K562 (cell line): ENCODE measurements at regions not wholly inside any gene's neighbourhood (a gene's known extent, or its start where the extent isn't known, plus 50 kb on each side); places are given as distances from the start of the nearest gene placed in this dataset.

Experiments
- ATAC-seq: fragments of 200-7000 bp; cut with Tn5 transposase; 3 replicates; pipeline ENCODE4 v1.9.1; 2020; ENCODE audit warnings: moderate library complexity
- BruUV-seq: library from RNA; stranded (reverse); fragments of 400-500 nt; replicated peaks from 2 replicates; lab custom pipeline; 2021; lab: Mats Ljungman, UMichigan
- CTCF ChIA-PET: fragments of 300-600 bp; formaldehyde crosslinking; extraction: SDS; loops from one replicate; lab custom pipeline; 2021; ENCODE audit warnings: low intra/inter-chr PET ratio; lab: Yijun Ruan, JAX
- POLR2A ChIA-PET: fragments of 300-600, 350-650 bp; sonication (Branson Sonifier 250); formaldehyde crosslinking; extraction: SDS; loops from one replicate; lab custom pipeline; 2021; ENCODE audit warnings: antibody characterized with exemption, inconsistent platforms; lab: Yijun Ruan, JAX
- DNase-seq, 4 experiments: peaks; one replicate each; pipeline versions ENCODE4 v3.0.0 to v3.0.0-alpha.2; 2011 to 2018; ENCODE audit warnings: low spot score in 3 of 4, mixed read lengths in 3 of 4; ENCODE audit errors: extremely low read depth in 1 of 4
- FAIRE-seq: peaks from 2 replicates; lab custom pipeline; 2011; peaks lifted over from hg19 to GRCh38; lab: Jason Lieb, UNC
- H2AFZ ChIP-seq: 2 replicates; pipeline ENCODE4 v1.6.0; 2011; ENCODE audit warnings: low read depth, low read length, control low read depth, inconsistent platforms
- H3K27ac ChIP-seq: fragments of 200-600 bp; 3 replicates; pipeline ENCODE4 v1.8.0; 2011; ENCODE audit warnings: low read depth, mild to moderate bottlenecking, control low read depth, inconsistent platforms, low read length, moderate library complexity, mixed read lengths; ENCODE audit errors: extremely low read depth
- H3K27me3 ChIP-seq, 2 experiments: fragments of 300-600 bp in 1 of 2; 2 replicates in 1 of 2; 3 replicates in 1 of 2; pipeline versions ENCODE4 v1.6.0 to v1.8.0; 2011; ENCODE audit warnings: inconsistent platforms in 2 of 2, low read length in 2 of 2, mild to moderate bottlenecking in 1 of 2, mixed read lengths in 1 of 2, moderate library complexity in 1 of 2; ENCODE audit not compliant: control insufficient read depth in 2 of 2, insufficient read depth in 2 of 2
- H3K36me3 ChIP-seq: fragments of 300-600 bp; 3 replicates; pipeline ENCODE4 v1.8.0; 2011; ENCODE audit warnings: mild to moderate bottlenecking, low read length, inconsistent platforms; ENCODE audit not compliant: control insufficient read depth, insufficient read depth
- H3K4me1 ChIP-seq, 2 experiments: fragments of 200-600 bp in 1 of 2; replicated peaks in 1 of 2; 2 replicates in 1 of 2; 3 replicates in 1 of 2; pipeline versions ENCODE4 v1.5.1 to v1.8.0; 2011; ENCODE audit warnings: inconsistent platforms in 2 of 2, low read length in 2 of 2, mild to moderate bottlenecking in 1 of 2, mixed read lengths in 1 of 2, moderate library complexity in 1 of 2; ENCODE audit not compliant: control insufficient read depth in 2 of 2, insufficient read depth in 2 of 2
- H3K4me2 ChIP-seq: 2 replicates; pipeline ENCODE4 v1.6.1; 2011; ENCODE audit warnings: low read length, control low read depth, inconsistent platforms, mixed read lengths; ENCODE audit not compliant: insufficient read depth
- H3K4me3 ChIP-seq: fragments of 200-600 bp; sonication (generic), shearing (Covaris generic); 2 replicates; pipeline ENCODE4 v1.5.1; 2016; ENCODE audit warnings: control low read depth, inconsistent platforms
- H3K79me2 ChIP-seq: fragments of 200-600 bp; 3 replicates; pipeline ENCODE4 v1.8.0; 2011; ENCODE audit warnings: low read length, inconsistent platforms; ENCODE audit not compliant: control insufficient read depth, insufficient read depth
- H3K9ac ChIP-seq, 2 experiments: 2 replicates each; pipeline versions ENCODE4 v1.6.0 to v1.6.1; 2011; ENCODE audit warnings: low read depth in 2 of 2, low read length in 2 of 2, control low read depth in 1 of 2, inconsistent platforms in 1 of 2, mild to moderate bottlenecking in 1 of 2, mixed read lengths in 1 of 2; ENCODE audit not compliant: insufficient read depth in 1 of 2
- H3K9me1 ChIP-seq: one replicate; pipeline ENCODE4 v1.6.0; 2011; ENCODE audit warnings: inconsistent platforms, mild to moderate bottlenecking, low read length, moderate library complexity; ENCODE audit not compliant: control insufficient read depth, insufficient read depth
- H3K9me3 ChIP-seq: replicated peaks from 2 replicates; pipeline ENCODE4 v1.5.1; 2011; ENCODE audit warnings: low read depth, low read length, inconsistent platforms; ENCODE audit not compliant: control insufficient read depth, insufficient read depth
- H4K20me1 ChIP-seq: replicated peaks from 2 replicates; pipeline ENCODE4 v1.6.1; 2011; ENCODE audit warnings: low read length, inconsistent platforms, mixed read lengths; ENCODE audit not compliant: control insufficient read depth, insufficient read depth
- BHLHE40 ChIP-seq: IDR thresholded peaks from 2 replicates; pipeline ENCODE4 v1.6.1; 2011; ENCODE audit warnings: low read length, improper control_type of control experiment
- CREB1 ChIP-seq, 2 experiments: sonication (generic) in 1 of 2; formaldehyde crosslinking in 1 of 2; IDR thresholded peaks; 2 replicates each; pipeline versions ENCODE4 v1.6.1 to v1.8.0; 2012 to 2022; ENCODE audit warnings: inconsistent platforms in 1 of 2, mild to moderate bottlenecking in 1 of 2, missing genetic modification reagents in 1 of 2, moderate library complexity in 1 of 2
- EGR1 ChIP-seq: fragments of 450-650 bp; conservative IDR thresholded peaks from 2 replicates; pipeline ENCODE4 v1.6.1; 2017; ENCODE audit warnings: mild to moderate bottlenecking
- GABPA ChIP-seq: fragments of 200-800 bp; sonication (Bioruptor generic); conservative IDR thresholded peaks from 2 replicates; pipeline ENCODE4 v1.6.1; 2016; ENCODE audit warnings: low read depth, missing genetic modification characterization, missing compliant biosample characterization
- GATA2 ChIP-seq: sonication (generic); formaldehyde crosslinking; IDR thresholded peaks from 2 replicates; pipeline ENCODE4 v1.4.0; 2020; ENCODE audit warnings: mild to moderate bottlenecking, missing genetic modification reagents
- MCM7 ChIP-seq, 2 experiments: fragments of 450-650 bp; IDR thresholded peaks; 2 replicates each; pipeline ENCODE4 v1.6.1; 2016 to 2018
- RBFOX2 ChIP-seq: fragments of 200-400 bp; formaldehyde crosslinking; IDR thresholded peaks from 2 replicates; pipeline ENCODE4 v1.6.1; 2017; ENCODE audit warnings: low read depth, mild to moderate bottlenecking, low read length, moderate library complexity
- RBM15 ChIP-seq: fragments of 200-400 bp; formaldehyde crosslinking; IDR thresholded peaks from 2 replicates; pipeline ENCODE4 v1.6.1; 2018; ENCODE audit warnings: mild to moderate bottlenecking, low read length, moderate library complexity; ENCODE audit not compliant: insufficient read depth
- SIRT6 ChIP-seq: IDR thresholded peaks from one replicate; pipeline ENCODE4 v1.6.1; 2012; ENCODE audit warnings: low read depth, mild to moderate bottlenecking, control low read depth, inconsistent platforms, low read length, moderate library complexity
- SMARCB1 ChIP-seq: IDR thresholded peaks from 2 replicates; pipeline ENCODE4 v1.6.1; 2011; ENCODE audit warnings: improper control_type of control experiment, low read depth; ENCODE audit not compliant: insufficient read length
- ZNF431 ChIP-seq: sonication (generic); formaldehyde crosslinking; IDR thresholded peaks from 2 replicates; pipeline ENCODE4 v1.8.0; 2022; ENCODE audit warnings: mild to moderate bottlenecking, missing genetic modification reagents
- WGBS: fragments of 100-300 bp; shearing (Covaris generic); methylation state at CpG from one replicate; pipeline ENCODE4 v1.1.6; 2016; ENCODE audit warnings: low coverage, mixed read lengths; ENCODE audit not compliant: insufficient coverage; ENCODE audit errors: missing lambda C conversion rate; 5-methylcytosine and 5-hydroxymethylcytosine counted together
- in situ Hi-C: fragments of 300-500 bp; cut with MboI; formaldehyde crosslinking; loops from 4 replicates; pipeline ENCODE4 v1.15.0; 2018; ENCODE audit warnings: inconsistent platforms, mixed read lengths
- intact Hi-C: fragments of 100-400 bp; cut with micrococcal nuclease; formaldehyde crosslinking; loops from 2 replicates; pipeline ENCODE4 v1.14.2; 2022
- TF ChIP-seq, protein P1 (sequence below): sonication (generic); formaldehyde crosslinking; IDR thresholded peaks from 2 replicates; pipeline ENCODE4 v1.4.0; 2020; ENCODE audit warnings: mild to moderate bottlenecking, missing genetic modification reagents

DNA sequence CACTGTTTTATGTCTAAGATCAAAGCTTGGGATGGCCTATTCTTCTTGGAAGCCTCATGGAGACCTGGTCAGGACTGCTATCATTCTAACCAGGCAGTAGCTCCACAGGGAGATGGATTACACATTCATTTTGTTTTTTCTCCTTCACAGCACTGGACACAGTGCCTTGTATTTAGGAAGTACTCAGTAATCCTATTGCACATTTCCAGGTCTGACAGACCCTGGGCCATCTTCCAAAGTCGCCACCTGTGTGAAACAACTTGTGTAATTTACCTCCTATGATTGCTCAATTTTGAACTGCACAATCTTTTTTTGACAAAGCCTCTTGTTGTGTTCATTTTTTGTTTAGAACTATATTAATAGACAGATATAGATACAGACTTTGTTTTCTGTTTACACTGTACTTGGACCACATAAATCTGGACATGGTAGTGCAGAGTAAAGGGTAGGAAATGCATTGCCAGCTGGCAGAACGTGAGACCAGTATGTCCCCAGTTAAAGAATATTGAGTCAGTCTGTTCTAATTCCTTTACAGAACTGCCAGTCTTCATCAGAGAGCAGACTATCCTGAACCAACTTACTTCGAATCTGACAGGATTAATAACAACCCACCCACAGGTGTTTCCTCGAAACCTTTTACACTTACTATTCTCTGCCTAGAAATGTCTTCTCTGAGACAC, 277.8 kb upstream of the CYRIA start (continued):
- TF ChIP-seq, protein P1, sequence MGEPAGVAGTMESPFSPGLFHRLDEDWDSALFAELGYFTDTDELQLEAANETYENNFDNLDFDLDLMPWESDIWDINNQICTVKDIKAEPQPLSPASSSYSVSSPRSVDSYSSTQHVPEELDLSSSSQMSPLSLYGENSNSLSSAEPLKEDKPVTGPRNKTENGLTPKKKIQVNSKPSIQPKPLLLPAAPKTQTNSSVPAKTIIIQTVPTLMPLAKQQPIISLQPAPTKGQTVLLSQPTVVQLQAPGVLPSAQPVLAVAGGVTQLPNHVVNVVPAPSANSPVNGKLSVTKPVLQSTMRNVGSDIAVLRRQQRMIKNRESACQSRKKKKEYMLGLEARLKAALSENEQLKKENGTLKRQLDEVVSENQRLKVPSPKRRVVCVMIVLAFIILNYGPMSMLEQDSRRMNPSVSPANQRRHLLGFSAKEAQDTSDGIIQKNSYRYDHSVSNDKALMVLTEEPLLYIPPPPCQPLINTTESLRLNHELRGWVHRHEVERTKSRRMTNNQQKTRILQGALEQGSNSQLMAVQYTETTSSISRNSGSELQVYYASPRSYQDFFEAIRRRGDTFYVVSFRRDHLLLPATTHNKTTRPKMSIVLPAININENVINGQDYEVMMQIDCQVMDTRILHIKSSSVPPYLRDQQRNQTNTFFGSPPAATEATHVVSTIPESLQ (CRISPR knock-in tag) = no peak
- TF ChIP-seq GABPA (tag) (no peak), SMARCB1 (no peak), RBM15 (no peak), EGR1 (no peak), RBFOX2 (no peak), ZNF431 (CRISPR knock-in tag) (no peak)

DNA sequence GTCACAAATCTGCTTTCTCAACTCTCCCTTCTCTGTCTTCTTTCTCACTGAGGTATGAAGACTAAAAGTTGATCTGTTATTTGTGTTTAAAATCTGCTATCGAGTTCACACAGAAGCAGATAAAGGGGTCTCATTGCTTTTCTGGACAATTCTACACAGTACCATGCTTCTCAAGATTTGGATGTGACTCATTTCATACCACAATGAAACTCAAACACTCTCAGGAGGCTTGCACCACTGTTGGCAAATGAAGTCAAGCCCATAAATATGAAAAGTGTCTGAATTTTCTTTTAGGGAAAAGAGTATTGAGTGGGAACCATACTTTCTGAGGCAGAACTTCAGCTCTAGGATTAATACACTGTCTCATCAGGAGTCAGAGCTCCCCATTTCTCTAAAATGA, 274.6 kb upstream of the CYRIA start:
- no peaks in the 10 kb centered on the region for H3K79me2 ChIP-seq
- H3K9me3 ChIP-seq = no peaks in the 10 kb centered on the region
- no peak for FAIRE-seq
- TF ChIP-seq CREB1 (IDR thresholded peaks at IDR 0.05) (no peak), CREB1 (CRISPR knock-in tag; IDR thresholded peaks at IDR 0.05) (no peak), GATA2 (CRISPR knock-in tag) (no peak), MCM7 (IDR thresholded peaks at IDR 0.05) (no peak), BHLHE40 (no peak), SIRT6 (no peak)
- H3K9me1 ChIP-seq = no peaks in the 10 kb centered on the region
- in situ Hi-C loops = no loop called here
- no peak overlapping the region for H3K9ac ChIP-seq
- no peak overlapping the region for H3K27ac ChIP-seq
- no peaks in the 10 kb centered on the region for H3K36me3 ChIP-seq
- POLR2A ChIA-PET = no interaction called here
- WGBS = 0% methylated on average over 1 of the region's 1 CpG
- H3K4me3 ChIP-seq = no peak overlapping the region
- BruUV-seq = no TSS peak
- DNase-seq = no peak
- H3K4me2 ChIP-seq = no peak overlapping the region
- CTCF ChIA-PET = no interaction called here
- H2AFZ ChIP-seq = no peak overlapping the region
- no peaks in the 10 kb centered on the region for H3K4me1 ChIP-seq
- ATAC-seq = no peak
- H3K27me3 ChIP-seq = no peaks in the 10 kb centered on the region
- intact Hi-C loops = no loop called here
- H4K20me1 ChIP-seq = no peaks in the 10 kb centered on the region
